ENCODE measurements at regions not wholly inside any gene's neighbourhood (a gene's known extent, or its start where the extent isn't known, plus 50 kb on each side); places are given as distances from the start of the nearest gene placed in this dataset.

- TF ChIP-seq CTCF (conservative IDR thresholded peaks at IDR 0.05; ENCODE audit: low read length) (no peak), EZH2phosphoT487 (IDR thresholded peaks at IDR 0.05; ENCODE audit: borderline replicate concordance) (no peak)
- no peak overlapping the region for H3K9ac ChIP-seq (ENCODE audit: low read depth, low read length, poor library complexity, severe bottlenecking)
- no peak overlapping the region for H3K4me2 ChIP-seq (ENCODE audit: low read depth, low read length, poor library complexity, severe bottlenecking)
- H3K9me3 ChIP-seq (ENCODE audit: insufficient read depth, low read depth, low read length), result peaks cover 3% of the 10 kb centered on the region; the same call in 1 of the 2 replicates
- no peaks in the 10 kb centered on the region for H3K4me1 ChIP-seq (ENCODE audit: insufficient read depth, low read length, poor library complexity, severe bottlenecking)
- H3F3A ChIP-seq (ENCODE audit: low read depth), result no peaks in the 10 kb centered on the region
- no peaks in the 10 kb centered on the region for H3K36me3 ChIP-seq (ENCODE audit: insufficient read depth, low read length)
- no peak overlapping the region for H2AFZ ChIP-seq (ENCODE audit: low read length)
- no peaks in the 10 kb centered on the region for H3K79me2 ChIP-seq (ENCODE audit: insufficient read depth, low read length)
- no peak overlapping the region for H3K4me3 ChIP-seq (ENCODE audit: low read length, poor library complexity, severe bottlenecking)
- H3K9me2 ChIP-seq (replicated peaks; ENCODE audit: low read depth, low read length), result no peaks in the 10 kb centered on the region
- H4K20me1 ChIP-seq (ENCODE audit: insufficient read depth, low read length, poor library complexity, severe bottlenecking), result no peaks in the 10 kb centered on the region
- no peaks in the 10 kb centered on the region for H3K27me3 ChIP-seq (ENCODE audit: insufficient read depth, low read length, poor library complexity, severe bottlenecking)
Measured at GRCh38 chr7:46681865-46682503, 760.9 kb upstream of the IGFBP3 start.

- Histone ChIP-seq H2AFZ (ENCODE audit: low read length) (no peak overlapping the region), H3K9me2 (replicated peaks; ENCODE audit: low read depth, low read length) (no peaks in the 10 kb centered on the region)
Measured at GRCh38 chr7:46680147-46680546, 759.1 kb upstream of the IGFBP3 start.

GRCh38 chr7:46679671-46680070 is 758.6 kb upstream of the IGFBP3 start:
- Histone ChIP-seq H3K9me3 (ENCODE audit: insufficient read depth, low read depth, low read length) (peaks cover 3% of the 10 kb centered on the region; the same call in 1 of the 2 replicates), H3K79me2 (ENCODE audit: insufficient read depth, low read length) (no peaks in the 10 kb centered on the region), H3K4me2 (ENCODE audit: low read depth, low read length, poor library complexity, severe bottlenecking) (no peak overlapping the region), H3K36me3 (ENCODE audit: insufficient read depth, low read length) (no peaks in the 10 kb centered on the region), H3F3A (ENCODE audit: low read depth) (no peaks in the 10 kb centered on the region), H3K27me3 (ENCODE audit: insufficient read depth, low read length, poor library complexity, severe bottlenecking) (no peaks in the 10 kb centered on the region), H2AFZ (ENCODE audit: low read length) (no peak overlapping the region), H4K20me1 (ENCODE audit: insufficient read depth, low read length, poor library complexity, severe bottlenecking) (no peaks in the 10 kb centered on the region), H3K4me3 (ENCODE audit: low read length, poor library complexity, severe bottlenecking) (no peak overlapping the region), H3K9me2 (replicated peaks; ENCODE audit: low read depth, low read length) (no peaks in the 10 kb centered on the region), H3K9ac (ENCODE audit: low read depth, low read length, poor library complexity, severe bottlenecking) (no peak overlapping the region), H3K4me1 (ENCODE audit: insufficient read depth, low read length, poor library complexity, severe bottlenecking) (no peaks in the 10 kb centered on the region)
- no peak for TF ChIP-seq EZH2phosphoT487 (IDR thresholded peaks at IDR 0.05; ENCODE audit: borderline replicate concordance)
- TF ChIP-seq CTCF (conservative IDR thresholded peaks at IDR 0.05; ENCODE audit: low read length), result no peak

More at GRCh38 chr7:46680147-46680546, 759.1 kb upstream of the IGFBP3 start:
- no peaks in the 10 kb centered on the region for H3K36me3 ChIP-seq (ENCODE audit: insufficient read depth, low read length)
- H4K20me1 ChIP-seq (ENCODE audit: insufficient read depth, low read length, poor library complexity, severe bottlenecking), result no peaks in the 10 kb centered on the region
- peaks cover 3% of the 10 kb centered on the region; the same call in 1 of the 2 replicates for H3K9me3 ChIP-seq (ENCODE audit: insufficient read depth, low read depth, low read length)
- H3K79me2 ChIP-seq (ENCODE audit: insufficient read depth, low read length), result no peaks in the 10 kb centered on the region
- H3K4me2 ChIP-seq (ENCODE audit: low read depth, low read length, poor library complexity, severe bottlenecking), result no peak overlapping the region
- H3K27me3 ChIP-seq (ENCODE audit: insufficient read depth, low read length, poor library complexity, severe bottlenecking), result no peaks in the 10 kb centered on the region
- no peaks in the 10 kb centered on the region for H3K4me1 ChIP-seq (ENCODE audit: insufficient read depth, low read length, poor library complexity, severe bottlenecking)
- no peak for TF ChIP-seq CTCF (conservative IDR thresholded peaks at IDR 0.05; ENCODE audit: low read length)
- no peak for TF ChIP-seq EZH2phosphoT487 (IDR thresholded peaks at IDR 0.05; ENCODE audit: borderline replicate concordance)
- H3F3A ChIP-seq (ENCODE audit: low read depth), result no peaks in the 10 kb centered on the region
- H3K4me3 ChIP-seq (ENCODE audit: low read length, poor library complexity, severe bottlenecking), result no peak overlapping the region
- H3K9ac ChIP-seq (ENCODE audit: low read depth, low read length, poor library complexity, severe bottlenecking), result no peak overlapping the region
